MM.1S (cell line): ENCODE measurements at regions not wholly inside any gene's neighbourhood (a gene's known extent, or its start where the extent isn't known, plus 50 kb on each side); places are given as distances from the start of the nearest gene placed in this dataset.

Experiments used
- CTCF ChIP-seq: fragments of 300-600 bp; sonication (generic); IDR thresholded peaks from 2 replicates; pipeline ENCODE4 v1.5.1; 2016; ENCODE audit warnings: antibody characterized with exemption, low read length, mixed read lengths
- EZH2 ChIP-seq: fragments of 300-600 bp; sonication (generic); optimal IDR thresholded peaks from 2 replicates; pipeline ENCODE3; 2017; ENCODE audit warnings: low read depth, mild to moderate bottlenecking, antibody characterized with exemption, low read length, mixed read lengths

GRCh38 chr7:54878339-54878738 is 119.3 kb upstream of the SEC61G start:
- no peak for TF ChIP-seq CTCF
- TF ChIP-seq EZH2 = no peak
